Mucosa of descending colon (tissue), 3 donors: ENCODE measurements at regions not wholly inside any gene's neighbourhood (a gene's known extent, or its start where the extent isn't known, plus 50 kb on each side); places are given as distances from the start of the nearest gene placed in this dataset.

Source experiments
- ATAC-seq: fragments of 200-7000 bp; cut with Tn5 transposase; one replicate; pipeline ENCODE4 v1.9.1; 2020; ENCODE audit warnings: mild to moderate bottlenecking, moderate library complexity
- DNase-seq, 3 donors: peaks; one replicate each; pipeline ENCODE4 v3.0.0-alpha.2; 2020
- H3K36me3 ChIP-seq: fragments of 200-600 bp; one replicate; pipeline ENCODE4 v1.8.0; 2021; ENCODE audit warnings: low read depth, mild to moderate bottlenecking
- H3K4me1 ChIP-seq: fragments of 200-600 bp; one replicate; pipeline ENCODE4 v1.8.0; 2021; ENCODE audit warnings: low read depth, mild to moderate bottlenecking
- H3K4me3 ChIP-seq: fragments of 200-600 bp; one replicate; pipeline ENCODE4 v1.8.0; 2021; ENCODE audit warnings: mild to moderate bottlenecking
- H3K9me3 ChIP-seq: fragments of 200-600 bp; one replicate; pipeline ENCODE4 v1.8.0; 2021; ENCODE audit warnings: mild to moderate bottlenecking
- CTCF ChIP-seq: fragments of 200-600 bp; IDR thresholded peaks from one replicate; pipeline ENCODE4 v1.8.0; 2022; ENCODE audit warnings: antibody characterized with exemption, mild to moderate bottlenecking
- intact Hi-C, 2 donors: fragments of 100-400 bp; cut with DNase I in 1 of 2; cut with micrococcal nuclease in 1 of 2; formaldehyde crosslinking; loops; one replicate each; pipeline versions ENCODE4 v1.11.0 to v1.11.1; 2022; cut with DNase I, micrococcal nuclease
- donor health status: DM: no; HTN: no; CAD: no; lungs with moderate emphysema.
- donor health status: DM: no; HTN: no; CAD: no.
- donor health status: DM: no; HTN: yes; CAD: no.

- DNase-seq (peak in 1 of 3 donors; percentile 27), ATAC-seq (peak; percentile 92)
- no peak for TF ChIP-seq CTCF
- intact Hi-C loops, result no loop called here
- no peaks in the 10 kb centered on the region for H3K36me3 ChIP-seq
- H3K4me1 ChIP-seq, result no peaks in the 10 kb centered on the region
- peaks cover 8% of the 10 kb centered on the region for H3K9me3 ChIP-seq
- H3K4me3 ChIP-seq, result no peak overlapping the region
Measured at GRCh38 chr1:229717786-229718576, 91.9 kb downstream of the URB2 start.

GRCh38 chr1:229726061-229726460, 100.0 kb downstream of the URB2 start:
- no peak for DNase-seq
- ATAC-seq, result no peak

GRCh38 chr1:229729916-229730315, 103.9 kb downstream of the URB2 start:
- no peak for ATAC-seq
- Histone ChIP-seq H3K9me3 (no peaks in the 10 kb centered on the region), H3K4me3 (no peak overlapping the region), H3K36me3 (no peaks in the 10 kb centered on the region), H3K4me1 (no peaks in the 10 kb centered on the region)
- no peak for TF ChIP-seq CTCF
- intact Hi-C loops, result no loop called here
- no peak for DNase-seq

More at GRCh38 chr1:229726061-229726460, 100.0 kb downstream of the URB2 start:
- H3K9me3 ChIP-seq, result peaks cover 4% of the 10 kb centered on the region
- TF ChIP-seq CTCF, result no peak
- intact Hi-C loops, result no loop called here
- no peak overlapping the region for H3K4me3 ChIP-seq
- H3K4me1 ChIP-seq, result no peaks in the 10 kb centered on the region
- H3K36me3 ChIP-seq, result no peaks in the 10 kb centered on the region

GRCh38 chr1:229730573-229730972, 104.5 kb downstream of the URB2 start:
- ATAC-seq, result no peak
- intact Hi-C loops, result no loop called here

GRCh38 chr1:229732061-229732460, 106.0 kb downstream of the URB2 start:
- ATAC-seq, result no peak
- H3K36me3 ChIP-seq, result no peaks in the 10 kb centered on the region
- H3K4me1 ChIP-seq, result no peaks in the 10 kb centered on the region
- intact Hi-C loops, result no loop called here
- DNase-seq, result no peak
- TF ChIP-seq CTCF, result no peak
- peaks cover 13% of the 10 kb centered on the region for H3K9me3 ChIP-seq
- no peak overlapping the region for H3K4me3 ChIP-seq

More at GRCh38 chr1:229730573-229730972, 104.5 kb downstream of the URB2 start:
- DNase-seq, result no peak
- H3K4me3 ChIP-seq, result no peak overlapping the region
- no peaks in the 10 kb centered on the region for H3K36me3 ChIP-seq
- peaks cover 2% of the 10 kb centered on the region for H3K9me3 ChIP-seq
- no peaks in the 10 kb centered on the region for H3K4me1 ChIP-seq
- no peak for TF ChIP-seq CTCF
